SJSA1 (cell line): ENCODE measurements at regions not wholly inside any gene's neighbourhood (a gene's known extent, or its start where the extent isn't known, plus 50 kb on each side); places are given as distances from the start of the nearest gene placed in this dataset.

Experiments used
- DNase-seq, 2 experiments: peaks; one replicate each; pipeline ENCODE4 v3.0.0-alpha.2; 2015 to 2020; ENCODE audit warnings: low spot score in 2 of 2, low read depth in 1 of 2
- H3K27ac ChIP-seq: fragments of 250-450 bp; sonication (Bioruptor Pico); 2 replicates; pipeline ENCODE4 v1.5.1; 2020; ENCODE audit warnings: mild to moderate bottlenecking, moderate library complexity
- H3K27me3 ChIP-seq: fragments of 250-450 bp; sonication (Bioruptor Pico); replicated peaks from 2 replicates; pipeline ENCODE4 v1.5.1; 2020; ENCODE audit warnings: mild to moderate bottlenecking, moderate library complexity
- H3K36me3 ChIP-seq: fragments of 250-450 bp; sonication (Bioruptor Pico); 2 replicates; pipeline ENCODE4 v1.5.1; 2020; ENCODE audit warnings: mild to moderate bottlenecking
- H3K4me1 ChIP-seq: fragments of 250-450 bp; sonication (Bioruptor Pico); replicated peaks from 2 replicates; pipeline ENCODE4 v1.6.1; 2021; ENCODE audit warnings: mild to moderate bottlenecking
- H3K4me3 ChIP-seq: fragments of 250-450 bp; sonication (Bioruptor Pico); 2 replicates; pipeline ENCODE4 v1.5.1; 2020; ENCODE audit warnings: mild to moderate bottlenecking
- H3K9me3 ChIP-seq: fragments of 250-450 bp; sonication (Bioruptor Pico); replicated peaks from 2 replicates; pipeline ENCODE4 v1.5.1; 2020; ENCODE audit warnings: mild to moderate bottlenecking

- no peaks in the 10 kb centered on the region for H3K36me3 ChIP-seq
- no peaks in the 10 kb centered on the region for H3K9me3 ChIP-seq
- no peak for DNase-seq
Measured at GRCh38 chr2:167489325-167489724, 601.0 kb downstream of the XIRP2 start.

GRCh38 chr2:167487728-167488127 is 599.4 kb downstream of the XIRP2 start:
- H3K27ac ChIP-seq, result no peak overlapping the region
- H3K36me3 ChIP-seq, result no peaks in the 10 kb centered on the region
- no peaks in the 10 kb centered on the region for H3K27me3 ChIP-seq
- H3K9me3 ChIP-seq, result no peaks in the 10 kb centered on the region
- H3K4me1 ChIP-seq, result no peaks in the 10 kb centered on the region
- DNase-seq, result no peak
- no peak overlapping the region for H3K4me3 ChIP-seq

More at GRCh38 chr2:167489325-167489724, 601.0 kb downstream of the XIRP2 start:
- Histone ChIP-seq H3K27ac (no peak overlapping the region), H3K4me1 (no peaks in the 10 kb centered on the region), H3K27me3 (no peaks in the 10 kb centered on the region), H3K4me3 (no peak overlapping the region)

GRCh38 chr2:167484875-167485274 is 596.6 kb downstream of the XIRP2 start:
- no peaks in the 10 kb centered on the region for H3K4me1 ChIP-seq
- H3K4me3 ChIP-seq, result no peak overlapping the region
- no peaks in the 10 kb centered on the region for H3K9me3 ChIP-seq
- no peak overlapping the region for H3K27ac ChIP-seq
- H3K36me3 ChIP-seq, result no peaks in the 10 kb centered on the region
- H3K27me3 ChIP-seq, result no peaks in the 10 kb centered on the region
- no peak for DNase-seq

- no peak overlapping the region for H3K4me3 ChIP-seq
- no peaks in the 10 kb centered on the region for H3K27me3 ChIP-seq
- H3K9me3 ChIP-seq, result no peaks in the 10 kb centered on the region
- no peaks in the 10 kb centered on the region for H3K4me1 ChIP-seq
- no peak for DNase-seq
- no peaks in the 10 kb centered on the region for H3K36me3 ChIP-seq
- H3K27ac ChIP-seq, result no peak overlapping the region
Measured at GRCh38 chr2:167480986-167481309, 592.7 kb downstream of the XIRP2 start.

GRCh38 chr2:167480232-167480985 is 592.1 kb downstream of the XIRP2 start:
- H3K4me1 ChIP-seq, result no peaks in the 10 kb centered on the region
- no peaks in the 10 kb centered on the region for H3K27me3 ChIP-seq
- H3K4me3 ChIP-seq, result no peak overlapping the region
- H3K9me3 ChIP-seq, result no peaks in the 10 kb centered on the region
- H3K36me3 ChIP-seq, result no peaks in the 10 kb centered on the region
- DNase-seq, result no peak
- no peak overlapping the region for H3K27ac ChIP-seq

GRCh38 chr2:167478196-167478595 is 589.9 kb downstream of the XIRP2 start:
- no peak overlapping the region for H3K4me3 ChIP-seq
- DNase-seq, result no peak
- no peak overlapping the region for H3K27ac ChIP-seq
- H3K27me3 ChIP-seq, result no peaks in the 10 kb centered on the region
- no peaks in the 10 kb centered on the region for H3K9me3 ChIP-seq
- no peaks in the 10 kb centered on the region for H3K36me3 ChIP-seq
- H3K4me1 ChIP-seq, result no peaks in the 10 kb centered on the region

GRCh38 chr2:167475791-167476190 is 587.5 kb downstream of the XIRP2 start:
- Histone ChIP-seq H3K4me3 (no peak overlapping the region), H3K27me3 (no peaks in the 10 kb centered on the region), H3K27ac (no peak overlapping the region), H3K9me3 (no peaks in the 10 kb centered on the region), H3K4me1 (no peaks in the 10 kb centered on the region), H3K36me3 (no peaks in the 10 kb centered on the region)
- DNase-seq, result no peak

- Histone ChIP-seq H3K4me3 (no peak overlapping the region), H3K4me1 (no peaks in the 10 kb centered on the region), H3K27me3 (no peaks in the 10 kb centered on the region), H3K36me3 (no peaks in the 10 kb centered on the region), H3K27ac (no peak overlapping the region), H3K9me3 (no peaks in the 10 kb centered on the region)
- DNase-seq, result no peak
Measured at GRCh38 chr2:167471734-167472133, 583.5 kb downstream of the XIRP2 start.

- H3K27ac ChIP-seq, result no peak overlapping the region
- no peaks in the 10 kb centered on the region for H3K9me3 ChIP-seq
- H3K4me1 ChIP-seq, result no peaks in the 10 kb centered on the region
- H3K4me3 ChIP-seq, result no peak overlapping the region
- H3K36me3 ChIP-seq, result no peaks in the 10 kb centered on the region
- H3K27me3 ChIP-seq, result no peaks in the 10 kb centered on the region
- DNase-seq, result no peak
Measured at GRCh38 chr2:167471332-167471731, 583.1 kb downstream of the XIRP2 start.

GRCh38 chr2:167462379-167462778 is 574.1 kb downstream of the XIRP2 start:
- Histone ChIP-seq H3K36me3 (no peaks in the 10 kb centered on the region), H3K27ac (no peak overlapping the region), H3K27me3 (no peaks in the 10 kb centered on the region), H3K4me1 (no peaks in the 10 kb centered on the region), H3K4me3 (no peak overlapping the region), H3K9me3 (no peaks in the 10 kb centered on the region)
- no peak for DNase-seq

GRCh38 chr2:167454036-167454435 is 565.8 kb downstream of the XIRP2 start:
- no peaks in the 10 kb centered on the region for H3K9me3 ChIP-seq
- no peaks in the 10 kb centered on the region for H3K36me3 ChIP-seq
- no peaks in the 10 kb centered on the region for H3K4me1 ChIP-seq
- no peaks in the 10 kb centered on the region for H3K27me3 ChIP-seq
- no peak overlapping the region for H3K4me3 ChIP-seq
- no peak overlapping the region for H3K27ac ChIP-seq
- no peak for DNase-seq

- no peak overlapping the region for H3K27ac ChIP-seq
- no peak overlapping the region for H3K4me3 ChIP-seq
- no peaks in the 10 kb centered on the region for H3K36me3 ChIP-seq
- no peak for DNase-seq
- no peaks in the 10 kb centered on the region for H3K4me1 ChIP-seq
- no peaks in the 10 kb centered on the region for H3K27me3 ChIP-seq
- no peaks in the 10 kb centered on the region for H3K9me3 ChIP-seq
Measured at GRCh38 chr2:167451496-167452289, 563.4 kb downstream of the XIRP2 start.

- Histone ChIP-seq H3K36me3 (no peaks in the 10 kb centered on the region), H3K27me3 (no peaks in the 10 kb centered on the region), H3K4me1 (no peaks in the 10 kb centered on the region), H3K4me3 (no peak overlapping the region), H3K9me3 (no peaks in the 10 kb centered on the region), H3K27ac (no peak overlapping the region)
- no peak for DNase-seq
Measured at GRCh38 chr2:167450364-167450763, 562.1 kb downstream of the XIRP2 start.

- Histone ChIP-seq H3K36me3 (no peaks in the 10 kb centered on the region), H3K4me3 (no peak overlapping the region), H3K27me3 (no peaks in the 10 kb centered on the region), H3K9me3 (no peaks in the 10 kb centered on the region), H3K4me1 (no peaks in the 10 kb centered on the region), H3K27ac (no peak overlapping the region)
- no peak for DNase-seq
Measured at GRCh38 chr2:167440382-167440781, 552.1 kb downstream of the XIRP2 start.
